ENCODE measurements at regions not wholly inside any gene's neighbourhood (a gene's known extent, or its start where the extent isn't known, plus 50 kb on each side); places are given as distances from the start of the nearest gene placed in this dataset.

DNA sequence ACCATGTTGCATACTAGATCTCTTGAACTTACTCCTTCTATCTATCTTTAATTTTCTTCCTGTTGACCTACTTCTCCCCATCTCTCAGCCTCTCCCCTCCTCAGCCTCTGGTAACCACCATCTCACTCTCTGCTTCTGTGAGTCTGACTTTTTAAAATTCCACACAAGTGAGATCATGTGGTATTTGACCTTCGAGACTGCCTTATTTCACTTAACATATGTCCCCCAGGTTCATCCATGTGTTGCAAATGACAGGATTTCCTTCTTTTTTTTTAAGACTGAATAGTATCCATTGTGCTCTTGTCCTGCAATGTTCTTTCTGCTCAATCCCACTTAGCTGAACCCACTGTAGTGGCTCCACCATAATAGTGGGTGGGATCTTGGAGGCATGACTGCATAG, 51.4 kb upstream of the DNAJC1 start:
- Mint-ChIP-seq H3K4me3 (ENCODE audit: unreplicated experiment) (no peak overlapping the region), H3K4me1 (ENCODE audit: low read depth, unreplicated experiment) (peaks cover 16% of the 10 kb centered on the region), H3K27me3 (ENCODE audit: insufficient read depth, unreplicated experiment) (no peaks in the 10 kb centered on the region), H3K27ac (ENCODE audit: unreplicated experiment) (no peak overlapping the region), H3K9me3 (ENCODE audit: unreplicated experiment) (peaks cover 31% of the 10 kb centered on the region), H3K36me3 (ENCODE audit: insufficient read depth, unreplicated experiment) (no peaks in the 10 kb centered on the region)
- POLR2A ChIA-PET, result no interaction called here
- Histone ChIP-seq H3K27me3 (replicated peaks; ENCODE audit: control insufficient read depth, insufficient read depth, low read length) (no peaks in the 10 kb centered on the region), H3K9me3 (peaks cover 12% of the 10 kb centered on the region), H3K36me3 (ENCODE audit: control insufficient read depth, insufficient read depth, low read length) (no peaks in the 10 kb centered on the region), H3K4me1 (no peaks in the 10 kb centered on the region; the same call in 1 of the 2 replicates), H3K4me3 (ENCODE audit: low read depth, low read length) (no peak overlapping the region)
- intact Hi-C loops (cut with micrococcal nuclease; ENCODE audit: unreplicated experiment), result no loop called here
- DNase-seq, result no peak
- no TSS peak for BruUV-seq (replicated peaks)
- CTCF ChIA-PET, result no interaction called here
- TF ChIP-seq, protein P1, sequence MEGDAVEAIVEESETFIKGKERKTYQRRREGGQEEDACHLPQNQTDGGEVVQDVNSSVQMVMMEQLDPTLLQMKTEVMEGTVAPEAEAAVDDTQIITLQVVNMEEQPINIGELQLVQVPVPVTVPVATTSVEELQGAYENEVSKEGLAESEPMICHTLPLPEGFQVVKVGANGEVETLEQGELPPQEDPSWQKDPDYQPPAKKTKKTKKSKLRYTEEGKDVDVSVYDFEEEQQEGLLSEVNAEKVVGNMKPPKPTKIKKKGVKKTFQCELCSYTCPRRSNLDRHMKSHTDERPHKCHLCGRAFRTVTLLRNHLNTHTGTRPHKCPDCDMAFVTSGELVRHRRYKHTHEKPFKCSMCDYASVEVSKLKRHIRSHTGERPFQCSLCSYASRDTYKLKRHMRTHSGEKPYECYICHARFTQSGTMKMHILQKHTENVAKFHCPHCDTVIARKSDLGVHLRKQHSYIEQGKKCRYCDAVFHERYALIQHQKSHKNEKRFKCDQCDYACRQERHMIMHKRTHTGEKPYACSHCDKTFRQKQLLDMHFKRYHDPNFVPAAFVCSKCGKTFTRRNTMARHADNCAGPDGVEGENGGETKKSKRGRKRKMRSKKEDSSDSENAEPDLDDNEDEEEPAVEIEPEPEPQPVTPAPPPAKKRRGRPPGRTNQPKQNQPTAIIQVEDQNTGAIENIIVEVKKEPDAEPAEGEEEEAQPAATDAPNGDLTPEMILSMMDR (IDR thresholded peaks at IDR 0.05; ENCODE audit: insufficient read depth in 1 of 2, low read depth in 1 of 2, low read length in 1 of 2, severe bottlenecking in 1 of 2, unreplicated experiment in 1 of 2), result no peak
